ENCODE measurements at regions not wholly inside any gene's neighbourhood (a gene's known extent, or its start where the extent isn't known, plus 50 kb on each side); places are given as distances from the start of the nearest gene placed in this dataset.

DNA sequence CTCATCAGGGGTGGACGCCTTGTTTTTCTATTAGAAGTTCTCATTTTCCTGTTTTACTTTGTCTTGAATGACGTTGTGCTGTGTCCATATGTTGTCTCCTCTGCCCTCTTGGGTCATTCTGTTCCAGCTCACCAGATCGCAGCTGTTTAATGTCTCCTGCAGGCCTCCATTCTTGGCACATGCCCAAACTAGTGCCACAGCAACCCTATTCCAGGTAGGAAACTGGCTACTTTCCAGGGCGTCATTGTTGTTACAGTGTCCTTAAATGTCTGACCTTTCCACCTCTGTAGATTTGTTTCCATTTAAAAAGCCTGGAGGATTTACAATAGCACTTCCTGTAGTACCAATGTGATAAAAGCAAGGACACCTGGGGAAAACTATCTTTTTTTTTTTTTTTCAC lies 500.7 kb downstream of the METTL4 start:
- Histone ChIP-seq H3K9me3 (ENCODE audit: control insufficient read depth in 1 of 2, insufficient read depth in 1 of 2, low read depth in 1 of 2, low read length in 2 of 2) (no peaks in the 10 kb centered on the region), H2AFZ (ENCODE audit: low read depth, low read length, poor library complexity, severe bottlenecking) (no peak overlapping the region), H3K79me2 (ENCODE audit: insufficient read depth, low read length) (no peaks in the 10 kb centered on the region), H3K4me2 (ENCODE audit: low read length) (no peak overlapping the region), H4K20me1 (ENCODE audit: insufficient read depth) (no peaks in the 10 kb centered on the region), H3K27me3 (ENCODE audit: insufficient read depth, low read length) (no peaks in the 10 kb centered on the region), H3K9me2 (ENCODE audit: insufficient read depth) (no peaks in the 10 kb centered on the region), H3K4me3 (replicated peaks in 1 of 2; ENCODE audit: low read depth in 1 of 2, low read length in 2 of 2) (no peak overlapping the region), H3K9ac (ENCODE audit: low read length) (no peak overlapping the region), H3K36me3 (ENCODE audit: control insufficient read depth in 1 of 2, insufficient read depth in 2 of 2, low read length in 2 of 2) (no peaks in the 10 kb centered on the region), H3K4me1 (ENCODE audit: control insufficient read depth in 1 of 2, insufficient read depth in 2 of 2, low read length in 2 of 2) (no peaks in the 10 kb centered on the region), H3K27ac (ENCODE audit: low read depth, low read length) (no peak overlapping the region)
- RAD21 ChIA-PET (ENCODE audit: low non-redundant PET in 1 of 2, low total read pairs in 2 of 2, uncharacterized antibody in 2 of 2, unreplicated experiment in 2 of 2), result no interaction called here
- intact Hi-C loops (cut with micrococcal nuclease), result no loop called here
- ATAC-seq (no peak), DNase-seq (ENCODE audit: low read depth, low spot score) (no peak)
- TF ChIP-seq, protein P1, sequence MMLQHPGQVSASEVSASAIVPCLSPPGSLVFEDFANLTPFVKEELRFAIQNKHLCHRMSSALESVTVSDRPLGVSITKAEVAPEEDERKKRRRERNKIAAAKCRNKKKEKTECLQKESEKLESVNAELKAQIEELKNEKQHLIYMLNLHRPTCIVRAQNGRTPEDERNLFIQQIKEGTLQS (IDR thresholded peaks at IDR 0.05), result no peak
- TF ChIP-seq FOSL1 (IDR thresholded peaks at IDR 0.05; ENCODE audit: low read depth), result no peak
- no peak for TF ChIP-seq ELF1 (IDR thresholded peaks at IDR 0.05; ENCODE audit: borderline replicate concordance, low read depth)
- TF ChIP-seq SIN3A (IDR thresholded peaks at IDR 0.05; ENCODE audit: low read depth), result no peak
- TF ChIP-seq, protein P2, sequence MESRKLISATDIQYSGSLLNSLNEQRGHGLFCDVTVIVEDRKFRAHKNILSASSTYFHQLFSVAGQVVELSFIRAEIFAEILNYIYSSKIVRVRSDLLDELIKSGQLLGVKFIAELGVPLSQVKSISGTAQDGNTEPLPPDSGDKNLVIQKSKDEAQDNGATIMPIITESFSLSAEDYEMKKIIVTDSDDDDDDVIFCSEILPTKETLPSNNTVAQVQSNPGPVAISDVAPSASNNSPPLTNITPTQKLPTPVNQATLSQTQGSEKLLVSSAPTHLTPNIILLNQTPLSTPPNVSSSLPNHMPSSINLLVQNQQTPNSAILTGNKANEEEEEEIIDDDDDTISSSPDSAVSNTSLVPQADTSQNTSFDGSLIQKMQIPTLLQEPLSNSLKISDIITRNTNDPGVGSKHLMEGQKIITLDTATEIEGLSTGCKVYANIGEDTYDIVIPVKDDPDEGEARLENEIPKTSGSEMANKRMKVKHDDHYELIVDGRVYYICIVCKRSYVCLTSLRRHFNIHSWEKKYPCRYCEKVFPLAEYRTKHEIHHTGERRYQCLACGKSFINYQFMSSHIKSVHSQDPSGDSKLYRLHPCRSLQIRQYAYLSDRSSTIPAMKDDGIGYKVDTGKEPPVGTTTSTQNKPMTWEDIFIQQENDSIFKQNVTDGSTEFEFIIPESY (IDR thresholded peaks at IDR 0.05; ENCODE audit: extremely low read depth, insufficient replicate concordance, low read length), result no peak
- TF ChIP-seq EZH2 (IDR thresholded peaks at IDR 0.05), result no peak
- TF ChIP-seq ZNF274 (IDR thresholded peaks at IDR 0.05; ENCODE audit: low read depth, low read length), result no peak
- TF ChIP-seq RAD21 (IDR thresholded peaks at IDR 0.05; ENCODE audit: low read depth), result no peak
- no peak for TF ChIP-seq EGR1 (IDR thresholded peaks at IDR 0.05; ENCODE audit: low read depth)
- no peak for TF ChIP-seq ZFX (IDR thresholded peaks at IDR 0.05)
- TF ChIP-seq, protein P3, sequence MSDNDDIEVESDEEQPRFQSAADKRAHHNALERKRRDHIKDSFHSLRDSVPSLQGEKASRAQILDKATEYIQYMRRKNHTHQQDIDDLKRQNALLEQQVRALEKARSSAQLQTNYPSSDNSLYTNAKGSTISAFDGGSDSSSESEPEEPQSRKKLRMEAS (IDR thresholded peaks at IDR 0.05), result no peak
- TF ChIP-seq, protein P4, sequence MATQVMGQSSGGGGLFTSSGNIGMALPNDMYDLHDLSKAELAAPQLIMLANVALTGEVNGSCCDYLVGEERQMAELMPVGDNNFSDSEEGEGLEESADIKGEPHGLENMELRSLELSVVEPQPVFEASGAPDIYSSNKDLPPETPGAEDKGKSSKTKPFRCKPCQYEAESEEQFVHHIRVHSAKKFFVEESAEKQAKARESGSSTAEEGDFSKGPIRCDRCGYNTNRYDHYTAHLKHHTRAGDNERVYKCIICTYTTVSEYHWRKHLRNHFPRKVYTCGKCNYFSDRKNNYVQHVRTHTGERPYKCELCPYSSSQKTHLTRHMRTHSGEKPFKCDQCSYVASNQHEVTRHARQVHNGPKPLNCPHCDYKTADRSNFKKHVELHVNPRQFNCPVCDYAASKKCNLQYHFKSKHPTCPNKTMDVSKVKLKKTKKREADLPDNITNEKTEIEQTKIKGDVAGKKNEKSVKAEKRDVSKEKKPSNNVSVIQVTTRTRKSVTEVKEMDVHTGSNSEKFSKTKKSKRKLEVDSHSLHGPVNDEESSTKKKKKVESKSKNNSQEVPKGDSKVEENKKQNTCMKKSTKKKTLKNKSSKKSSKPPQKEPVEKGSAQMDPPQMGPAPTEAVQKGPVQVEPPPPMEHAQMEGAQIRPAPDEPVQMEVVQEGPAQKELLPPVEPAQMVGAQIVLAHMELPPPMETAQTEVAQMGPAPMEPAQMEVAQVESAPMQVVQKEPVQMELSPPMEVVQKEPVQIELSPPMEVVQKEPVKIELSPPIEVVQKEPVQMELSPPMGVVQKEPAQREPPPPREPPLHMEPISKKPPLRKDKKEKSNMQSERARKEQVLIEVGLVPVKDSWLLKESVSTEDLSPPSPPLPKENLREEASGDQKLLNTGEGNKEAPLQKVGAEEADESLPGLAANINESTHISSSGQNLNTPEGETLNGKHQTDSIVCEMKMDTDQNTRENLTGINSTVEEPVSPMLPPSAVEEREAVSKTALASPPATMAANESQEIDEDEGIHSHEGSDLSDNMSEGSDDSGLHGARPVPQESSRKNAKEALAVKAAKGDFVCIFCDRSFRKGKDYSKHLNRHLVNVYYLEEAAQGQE (IDR thresholded peaks at IDR 0.05; ENCODE audit: low read depth), result no peak
- no peak for TF ChIP-seq CBX3 (IDR thresholded peaks at IDR 0.05; ENCODE audit: low read depth)
- TF ChIP-seq YY1 (IDR thresholded peaks at IDR 0.05; ENCODE audit: extremely low read depth, insufficient replicate concordance, low read depth, low read length), result no peak
- no peak for TF ChIP-seq JUND (IDR thresholded peaks at IDR 0.05)
- POLR2A ChIA-PET, result no interaction called here
- CTCF ChIA-PET, result no interaction called here
- BruUV-seq (replicated peaks), result no TSS peak
